Stimulated activated CD4-positive, alpha-beta T cell treated with anti-CD3 and anti-CD28 coated beads, Interleukin-2, amount 100 ng/mL, for 48 hours (primary cell): ENCODE measurements at regions not wholly inside any gene's neighbourhood (a gene's known extent, or its start where the extent isn't known, plus 50 kb on each side); places are given as distances from the start of the nearest gene placed in this dataset.

ENCODE experiments used
- DNase-seq, 2 donors: peaks; one replicate each; pipeline ENCODE4 v3.0.0-alpha.2; 2020

- DNase-seq, result no peak
Measured at GRCh38 chr20:48324744-48325143, 503.1 kb downstream of the PREX1 start.

GRCh38 chr20:48321271-48321670 lies 506.5 kb downstream of the PREX1 start:
- DNase-seq, result no peak

GRCh38 chr20:48319943-48320584 lies 507.7 kb downstream of the PREX1 start:
- DNase-seq, result no peak

- DNase-seq, result no peak
Measured at GRCh38 chr20:48317578-48317977, 510.2 kb downstream of the PREX1 start.

GRCh38 chr20:48314925-48315592 lies 512.7 kb downstream of the PREX1 start:
- no peak for DNase-seq

GRCh38 chr20:48313324-48313723 lies 514.5 kb downstream of the PREX1 start:
- DNase-seq, result no peak

- no peak for DNase-seq
Measured at GRCh38 chr20:48311956-48312355, 515.8 kb downstream of the PREX1 start.

- DNase-seq, result no peak
Measured at GRCh38 chr20:48310305-48310704, 517.5 kb downstream of the PREX1 start.

- no peak for DNase-seq
Measured at GRCh38 chr20:48309293-48309692, 518.5 kb downstream of the PREX1 start.

GRCh38 chr20:48308882-48309281 lies 518.9 kb downstream of the PREX1 start:
- DNase-seq, result no peak

- no peak for DNase-seq
Measured at GRCh38 chr20:48308232-48308781, 519.5 kb downstream of the PREX1 start.

- DNase-seq, result no peak
Measured at GRCh38 chr20:48307277-48307676, 520.5 kb downstream of the PREX1 start.

- DNase-seq, result no peak
Measured at GRCh38 chr20:48302844-48303542, 517.7 kb upstream of the SULF2 start.

GRCh38 chr20:48302149-48302548 lies 516.9 kb upstream of the SULF2 start:
- no peak for DNase-seq

GRCh38 chr20:48301189-48301588 lies 515.9 kb upstream of the SULF2 start:
- no peak for DNase-seq

GRCh38 chr20:48300529-48300928 lies 515.2 kb upstream of the SULF2 start:
- DNase-seq, result no peak

- no peak for DNase-seq
Measured at GRCh38 chr20:48298851-48299484, 513.7 kb upstream of the SULF2 start.

- no peak for DNase-seq
Measured at GRCh38 chr20:48298433-48298832, 513.2 kb upstream of the SULF2 start.

- DNase-seq, result no peak
Measured at GRCh38 chr20:48295966-48296421, 510.7 kb upstream of the SULF2 start.

- no peak for DNase-seq
Measured at GRCh38 chr20:48295445-48295903, 510.2 kb upstream of the SULF2 start.

GRCh38 chr20:48294942-48295341 lies 509.7 kb upstream of the SULF2 start:
- DNase-seq, result no peak

GRCh38 chr20:48294196-48294595 lies 508.9 kb upstream of the SULF2 start:
- no peak for DNase-seq

- DNase-seq, result no peak
Measured at GRCh38 chr20:48293671-48294070, 508.4 kb upstream of the SULF2 start.
